ENCODE measurements at regions not wholly inside any gene's neighbourhood (a gene's known extent, or its start where the extent isn't known, plus 50 kb on each side); places are given as distances from the start of the nearest gene placed in this dataset.
"Not testable (repeated sequence)": the region's sequence is repeated elsewhere in the genome, so short reads cannot be mapped to it uniquely, and the experiment has no call there.

GRCh38 chr18:38575023-38575422 lies 1009.4 kb upstream of the CELF4 start:
- no peak for DNase-seq (ENCODE audit: low read depth)

GRCh38 chr18:38572554-38573111 lies 1007.0 kb upstream of the CELF4 start:
- DNase-seq (ENCODE audit: low read depth) = no peak

GRCh38 chr18:38571651-38572050 lies 1006.1 kb upstream of the CELF4 start:
- DNase-seq (ENCODE audit: low read depth) = no peak

GRCh38 chr18:38565513-38565912 lies 999.9 kb upstream of the CELF4 start:
- DNase-seq (ENCODE audit: low read depth) = no peak

- no peak for DNase-seq (ENCODE audit: low read depth)
Measured at GRCh38 chr18:38563396-38563980, 997.9 kb upstream of the CELF4 start.

GRCh38 chr18:38557006-38557405 lies 991.4 kb upstream of the CELF4 start:
- DNase-seq (ENCODE audit: low read depth) = no peak

- DNase-seq (ENCODE audit: low read depth) = no peak
Measured at GRCh38 chr18:38552732-38553321, 987.2 kb upstream of the CELF4 start.

GRCh38 chr18:38551881-38552280 lies 986.3 kb upstream of the CELF4 start:
- DNase-seq (ENCODE audit: low read depth) = no peak

- no peak for DNase-seq (ENCODE audit: low read depth)
Measured at GRCh38 chr18:38545071-38545470, 979.5 kb upstream of the CELF4 start.

- DNase-seq (ENCODE audit: low read depth) = no peak
Measured at GRCh38 chr18:38539856-38540255, 974.3 kb upstream of the CELF4 start.

- no peak for DNase-seq (ENCODE audit: low read depth)
Measured at GRCh38 chr18:38539371-38539770, 973.8 kb upstream of the CELF4 start.

GRCh38 chr18:38534073-38534472 lies 968.5 kb upstream of the CELF4 start:
- no peak for DNase-seq (ENCODE audit: low read depth)

- DNase-seq (ENCODE audit: low read depth) = no peak
Measured at GRCh38 chr18:38526922-38527321, 961.3 kb upstream of the CELF4 start.

- no peak for DNase-seq (ENCODE audit: low read depth)
Measured at GRCh38 chr18:38525039-38525438, 959.4 kb upstream of the CELF4 start.

- DNase-seq (ENCODE audit: low read depth) = no peak
Measured at GRCh38 chr18:38520786-38521185, 955.2 kb upstream of the CELF4 start.

- no peak for DNase-seq (ENCODE audit: low read depth)
Measured at GRCh38 chr18:38502539-38502938, 936.9 kb upstream of the CELF4 start.

GRCh38 chr18:38497266-38497665 lies 931.7 kb upstream of the CELF4 start:
- no peak for DNase-seq (ENCODE audit: low read depth)

- DNase-seq (ENCODE audit: low read depth) = no peak
Measured at GRCh38 chr18:38496222-38496793, 930.7 kb upstream of the CELF4 start.

- no peak for DNase-seq (ENCODE audit: low read depth)
Measured at GRCh38 chr18:38494065-38494464, 928.5 kb upstream of the CELF4 start.

- DNase-seq (ENCODE audit: low read depth) = no peak
Measured at GRCh38 chr18:38491195-38491594, 925.6 kb upstream of the CELF4 start.

GRCh38 chr18:38489721-38490120 lies 924.1 kb upstream of the CELF4 start:
- not testable (repeated sequence) for DNase-seq (ENCODE audit: low read depth)

GRCh38 chr18:38487521-38487920 lies 921.9 kb upstream of the CELF4 start:
- DNase-seq (ENCODE audit: low read depth) = no peak

GRCh38 chr18:38483326-38483725 lies 917.7 kb upstream of the CELF4 start:
- DNase-seq (ENCODE audit: low read depth) = no peak

- DNase-seq (ENCODE audit: low read depth) = no peak
Measured at GRCh38 chr18:38481576-38481975, 916.0 kb upstream of the CELF4 start.

Data from activated T-helper 9 cell treated with anti-CD3 and anti-CD28 coated beads, Interleukin-2, amount 50 U/mL, for 16 hours (primary cell).